ENCODE measurements at regions not wholly inside any gene's neighbourhood (a gene's known extent, or its start where the extent isn't known, plus 50 kb on each side); places are given as distances from the start of the nearest gene placed in this dataset.

- no peak for TF ChIP-seq GATA2 (IDR thresholded peaks at IDR 0.05; ENCODE audit: low read depth, low read length)
- TF ChIP-seq GATA3 (IDR thresholded peaks at IDR 0.05; ENCODE audit: low read depth, low read length) = no peak
Measured at GRCh38 chr13:42702716-42703115, 78.7 kb upstream of the FAM216B start.

Data from SH-SY5Y (cell line).